Mesodermal cell (in vitro differentiated cells): ENCODE measurements at regions not wholly inside any gene's neighbourhood (a gene's known extent, or its start where the extent isn't known, plus 50 kb on each side); places are given as distances from the start of the nearest gene placed in this dataset.

Experiments used
- H3K27ac ChIP-seq: 2 replicates; pipeline ENCODE4 v1.7.0; 2013; ENCODE audit warnings: mild to moderate bottlenecking, low read depth, low read length, moderate library complexity; ENCODE audit not compliant: severe bottlenecking
- H3K36me3 ChIP-seq: 2 replicates; pipeline ENCODE4 v1.7.1; 2013; ENCODE audit warnings: mild to moderate bottlenecking, low read length, moderate library complexity; ENCODE audit not compliant: control insufficient read depth, insufficient read depth
- H3K4me1 ChIP-seq: one replicate; pipeline ENCODE4 v1.7.1; 2013; ENCODE audit warnings: mild to moderate bottlenecking, low read length; ENCODE audit not compliant: insufficient read depth, control insufficient read depth, poor library complexity, severe bottlenecking
- H3K4me3 ChIP-seq: 2 replicates; pipeline ENCODE4 v1.7.0; 2013; ENCODE audit warnings: low read length, control low read depth, mild to moderate bottlenecking; ENCODE audit not compliant: insufficient read depth, poor library complexity, severe bottlenecking; ENCODE audit errors: extremely low read depth
- H3K9me3 ChIP-seq: 2 replicates; pipeline ENCODE4 v1.7.1; 2013; ENCODE audit warnings: mild to moderate bottlenecking, low read length, moderate library complexity; ENCODE audit not compliant: control insufficient read depth
- WGBS, 2 experiments: methylation state at CpG; one replicate each; pipeline ENCODE4 v1.1.5; 2013; ENCODE audit warnings: missing lambda C conversion rate in 2 of 2; ENCODE audit not compliant: insufficient coverage in 2 of 2; 5-methylcytosine and 5-hydroxymethylcytosine counted together

DNA sequence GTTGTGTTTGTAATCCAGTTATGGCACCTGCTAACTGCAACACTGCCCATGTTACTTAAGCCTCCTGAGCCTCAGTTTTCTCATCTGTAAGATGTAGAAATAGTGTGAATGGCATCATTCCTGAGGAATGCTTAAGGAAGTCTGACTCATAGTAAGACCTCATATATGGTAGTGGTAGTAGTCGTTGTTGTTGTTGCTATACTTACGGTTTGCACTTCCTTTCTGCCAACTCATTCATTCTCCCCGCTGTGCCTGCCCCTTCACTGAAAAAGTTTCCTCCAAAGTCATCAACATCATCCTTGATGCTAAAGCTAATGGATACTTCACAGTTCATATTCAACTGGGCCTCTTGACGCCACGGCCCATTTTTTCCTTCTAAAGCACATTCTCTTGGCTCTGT, 54.2 kb upstream of the SPANXN3 start:
- Histone ChIP-seq H3K4me1 (no peaks in the 10 kb centered on the region), H3K27ac (peak overlapping the region; percentile 55), H3K4me3 (no peak overlapping the region), H3K9me3 (no peaks in the 10 kb centered on the region), H3K36me3 (no peaks in the 10 kb centered on the region)
- WGBS, 2 experiments = 75 to 100% methylated on average over 2 to 3 of the region's 5 CpGs

DNA sequence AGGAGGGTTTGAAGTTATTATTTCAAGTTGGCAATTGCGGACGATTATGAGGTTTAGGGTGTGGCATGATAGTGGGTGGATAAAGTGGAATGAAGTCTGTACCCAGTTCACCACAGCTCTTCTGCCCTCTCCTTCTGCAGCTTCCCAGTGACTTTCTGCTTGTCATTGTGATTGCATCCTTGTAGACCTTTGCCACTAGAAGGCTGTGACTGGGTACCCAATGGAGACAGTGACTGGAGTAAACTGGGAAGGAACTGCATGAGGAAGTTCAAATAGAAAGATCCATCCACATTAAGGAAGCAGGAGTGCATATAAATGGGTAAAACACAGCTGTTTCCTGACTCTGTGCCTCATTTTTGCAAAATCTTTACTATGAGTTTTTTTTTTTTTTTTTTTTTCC, 53.5 kb upstream of the SPANXN3 start:
- H3K4me1 ChIP-seq = no peaks in the 10 kb centered on the region
- no peaks in the 10 kb centered on the region for H3K9me3 ChIP-seq
- H3K36me3 ChIP-seq = no peaks in the 10 kb centered on the region
- no peak overlapping the region for H3K27ac ChIP-seq
- no CpG with 5 or more reads among the region's 2 CpGs for WGBS, 2 experiments
- no peak overlapping the region for H3K4me3 ChIP-seq

DNA sequence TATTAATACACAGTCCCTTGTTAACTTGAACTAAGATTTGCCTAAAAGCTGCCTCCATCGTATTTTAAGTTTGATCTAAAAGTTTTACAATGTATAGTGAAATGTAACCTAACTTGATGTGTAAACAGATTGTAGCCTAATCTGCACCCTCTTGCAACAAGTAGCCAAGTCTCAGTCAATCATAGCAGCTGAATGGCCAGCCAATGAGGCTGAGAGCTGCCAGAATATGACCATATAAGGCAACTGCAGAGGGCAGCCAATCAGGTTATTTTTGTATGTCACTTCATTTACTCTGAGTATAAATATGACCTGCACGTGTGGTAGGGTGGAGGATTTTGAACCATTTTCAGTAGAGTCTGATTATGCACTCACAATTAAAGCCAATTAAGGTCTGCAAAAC, 51.2 kb upstream of the SPANXN3 start:
- Histone ChIP-seq H3K36me3 (no peaks in the 10 kb centered on the region), H3K27ac (no peak overlapping the region), H3K4me3 (no peak overlapping the region), H3K9me3 (no peaks in the 10 kb centered on the region), H3K4me1 (no peaks in the 10 kb centered on the region)
- WGBS, 2 experiments = no CpG with 5 or more reads among the region's 2 CpGs
